ENCODE measurements at regions not wholly inside any gene's neighbourhood (a gene's known extent, or its start where the extent isn't known, plus 50 kb on each side); places are given as distances from the start of the nearest gene placed in this dataset.

DNA sequence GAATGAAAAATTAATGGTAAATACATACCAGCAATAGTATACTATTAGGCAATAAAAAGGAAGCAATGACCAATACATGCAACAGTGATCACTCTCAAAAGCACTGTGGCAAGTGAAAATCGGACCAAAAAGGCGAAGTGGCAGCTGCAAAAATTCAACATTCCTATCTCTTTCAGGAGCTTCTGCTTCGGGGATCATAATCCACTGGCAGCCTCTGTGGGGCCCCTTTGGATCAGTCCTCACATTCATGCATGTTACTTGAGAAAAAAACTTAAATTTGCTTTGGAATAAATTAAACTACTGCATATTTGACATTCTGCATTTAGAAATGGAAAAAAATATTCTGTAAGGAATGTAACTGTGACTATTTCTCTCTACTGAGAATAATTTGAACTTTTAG is 425.6 kb downstream of the NR2F2 start:
- DNase-seq, result no peak

DNA sequence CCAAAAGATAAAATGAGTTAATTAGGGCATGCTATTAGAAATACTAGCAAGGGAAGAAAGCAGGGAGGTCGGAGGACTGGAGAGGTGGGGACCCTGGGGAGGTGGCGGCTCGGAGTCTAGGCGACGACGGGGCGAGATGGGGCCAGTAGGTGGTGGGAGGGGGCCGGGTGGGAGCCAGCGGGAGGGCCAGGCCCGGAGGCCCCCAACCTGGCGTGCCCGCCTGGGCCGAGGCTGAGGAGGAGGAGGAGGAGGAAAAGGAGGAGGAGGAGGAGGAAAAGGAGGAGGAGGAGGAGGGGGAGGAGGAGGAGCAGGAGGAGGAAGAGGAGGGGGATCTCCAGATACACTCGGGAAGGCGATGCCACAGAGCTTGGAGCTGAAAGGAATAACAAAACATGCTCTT is 426.2 kb downstream of the NR2F2 start:
- DNase-seq, result no peak

DNA sequence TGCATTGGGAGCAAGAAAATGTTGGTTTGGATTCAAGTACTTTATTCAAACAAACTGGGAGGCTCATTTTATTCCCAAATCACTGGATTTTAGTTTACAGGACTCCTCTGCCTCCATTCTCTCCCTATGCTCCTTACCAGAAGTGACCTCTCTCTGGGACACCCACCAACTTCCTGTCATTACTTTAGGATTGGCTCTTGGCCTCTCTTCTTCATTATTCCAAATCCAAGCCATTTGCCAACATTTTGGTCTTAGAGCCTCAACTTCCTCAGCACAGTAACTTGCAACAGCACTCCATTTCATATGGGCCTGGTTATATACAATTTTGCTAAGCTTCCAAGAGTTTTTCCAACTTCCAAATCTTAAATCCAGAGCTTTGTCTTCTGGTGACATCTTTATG is 432.1 kb downstream of the NR2F2 start:
- DNase-seq, result no peak

DNA sequence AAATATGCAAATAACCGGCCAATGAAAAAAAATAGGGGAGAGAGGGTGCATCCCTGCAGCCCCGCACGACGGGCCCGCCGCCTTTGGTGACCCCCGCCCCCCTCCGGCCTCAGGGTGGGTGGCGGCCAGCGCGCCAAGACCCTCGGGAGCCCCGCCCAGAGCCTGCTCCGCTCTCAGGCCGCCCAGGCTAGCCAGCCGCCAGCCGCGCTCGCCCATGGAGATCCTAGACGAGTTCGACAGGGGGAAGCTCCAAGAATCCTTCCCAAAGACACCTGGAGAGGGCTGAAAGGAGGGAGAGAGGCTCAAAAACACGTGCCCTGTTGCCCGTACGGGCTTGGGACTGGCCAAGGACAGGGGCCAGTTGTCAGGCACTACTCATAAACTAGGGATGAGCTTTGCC is 434.0 kb downstream of the NR2F2 start:
- no peak for DNase-seq

DNA sequence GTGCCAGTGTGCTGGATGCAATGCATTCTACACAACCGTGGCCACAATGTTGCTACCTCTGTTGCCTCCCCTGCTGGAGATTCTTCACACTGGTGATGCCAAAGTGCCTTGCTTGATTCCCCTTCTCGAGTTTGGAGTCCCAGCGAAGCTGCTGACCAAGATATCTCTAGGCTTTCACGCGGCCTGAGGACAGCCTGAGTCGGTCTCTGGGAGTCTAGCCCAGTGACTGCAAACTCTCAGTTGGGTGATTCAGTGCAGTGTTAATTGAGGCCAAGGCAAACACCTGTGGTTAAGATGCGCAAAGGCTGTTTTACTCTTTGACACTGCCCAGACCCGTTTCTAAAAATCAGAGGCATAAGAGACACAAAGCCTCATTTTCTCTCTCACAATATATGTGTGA is 434.4 kb downstream of the NR2F2 start:
- no peak for DNase-seq

DNA sequence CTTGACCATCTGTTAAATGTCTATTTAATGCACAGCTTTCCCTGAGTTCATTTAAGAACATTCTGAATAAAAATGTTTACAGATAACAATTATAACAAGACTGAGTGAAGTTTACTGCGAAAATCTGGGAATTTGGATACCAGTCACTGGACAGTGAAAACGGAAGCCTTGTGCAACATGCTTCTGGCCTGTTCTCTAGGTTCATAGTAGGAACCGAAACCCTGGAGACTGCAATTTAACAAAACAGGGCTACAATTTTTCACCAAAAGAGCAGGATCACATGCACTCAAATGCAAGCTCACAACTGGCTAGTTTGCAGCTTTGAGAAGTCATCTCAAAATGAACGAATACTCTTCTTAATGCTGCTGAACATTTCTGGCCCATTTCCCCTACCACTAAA is 435.9 kb downstream of the NR2F2 start:
- DNase-seq, result no peak

DNA sequence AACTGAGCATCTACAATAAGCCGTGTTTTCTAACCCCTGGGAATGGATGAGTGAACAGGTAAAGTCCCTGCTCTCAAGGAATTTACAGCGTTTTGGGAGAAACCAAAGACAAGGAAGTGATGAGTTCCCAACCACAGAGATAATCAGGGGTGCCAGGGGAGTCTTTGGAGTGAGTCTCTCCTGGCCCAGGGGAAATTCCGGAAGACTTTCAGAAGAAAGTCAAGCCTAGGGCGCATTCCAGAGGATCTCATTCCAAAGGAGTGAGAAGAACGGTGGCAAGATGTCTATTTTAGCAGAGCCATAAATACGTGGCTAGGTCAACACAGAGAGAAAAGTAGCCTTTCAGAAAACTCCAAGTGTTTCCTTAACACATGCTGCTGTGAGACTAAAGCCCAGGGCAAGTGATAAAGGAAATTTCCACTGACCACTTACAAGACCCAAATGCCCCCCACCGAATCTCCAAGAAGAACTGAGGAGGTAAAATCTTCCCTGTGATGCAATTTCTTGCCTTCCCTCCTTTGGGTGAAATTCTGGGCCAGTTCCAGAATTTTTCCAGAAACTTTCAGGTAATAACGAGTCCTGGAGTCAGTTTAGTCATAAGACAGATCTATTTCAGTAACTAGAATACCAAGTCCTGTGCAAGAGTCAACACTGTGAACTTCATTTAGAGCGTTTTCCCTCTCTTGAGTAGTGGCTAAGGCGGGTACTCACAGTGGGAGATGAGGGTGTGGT is 437.4 kb downstream of the NR2F2 start:
- no peak for DNase-seq

DNA sequence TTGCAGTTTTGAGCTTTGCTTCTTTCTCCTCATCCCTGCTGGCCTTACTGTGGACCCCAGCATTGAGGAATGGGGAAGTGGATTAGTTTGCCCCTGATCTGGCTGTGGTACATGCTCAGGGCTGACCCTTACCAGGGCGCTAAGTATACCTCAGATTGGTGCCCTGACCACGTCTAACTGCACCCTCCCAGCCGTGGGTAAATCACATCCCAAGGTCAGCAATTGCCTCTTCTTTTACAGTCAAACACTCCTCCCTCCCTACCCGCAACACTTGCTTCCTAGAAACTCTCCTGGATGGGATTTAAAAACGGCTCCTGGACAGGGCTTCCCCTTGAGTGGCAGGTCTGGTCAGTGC is 437.9 kb downstream of the NR2F2 start:
- DNase-seq, result no peak

DNA sequence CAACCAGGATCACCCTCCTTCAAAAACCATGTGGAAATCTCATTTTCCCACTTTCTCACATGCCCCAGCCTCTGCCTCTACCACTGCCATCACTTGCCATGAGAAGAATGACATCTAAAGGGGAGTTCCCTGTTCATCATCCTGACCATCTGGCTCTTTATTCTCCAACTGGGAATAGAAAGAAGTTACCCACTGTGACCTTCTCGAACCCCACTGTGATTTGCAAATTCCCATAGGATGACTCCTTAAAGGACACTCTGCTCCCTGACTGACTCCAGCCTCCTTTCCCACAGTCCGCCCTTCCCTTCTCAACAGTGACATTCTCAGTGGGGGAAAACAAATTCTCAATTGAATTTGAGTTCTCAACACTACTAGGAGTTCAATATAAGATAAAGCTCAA is 440.5 kb downstream of the NR2F2 start:
- no peak for DNase-seq

DNA sequence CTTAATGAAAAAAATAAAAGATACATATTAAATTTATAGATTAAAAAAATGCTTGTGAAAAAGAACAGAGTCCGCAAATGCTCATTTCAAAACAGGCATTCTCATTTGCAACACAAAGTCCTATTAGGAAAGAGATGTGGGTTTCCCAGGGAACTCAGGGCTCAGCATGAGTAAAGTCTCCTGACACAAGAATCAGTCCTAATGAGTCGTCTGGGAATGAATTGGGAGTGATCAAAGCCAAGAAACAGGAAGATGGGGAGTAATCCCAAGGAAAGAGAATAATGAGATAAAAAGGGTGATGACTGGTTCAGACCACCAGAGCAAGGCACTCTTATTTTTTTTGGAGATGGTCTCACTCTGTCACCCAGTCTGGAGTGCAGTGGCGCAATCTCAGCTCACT is 443.7 kb downstream of the NR2F2 start:
- no peak for DNase-seq

DNA sequence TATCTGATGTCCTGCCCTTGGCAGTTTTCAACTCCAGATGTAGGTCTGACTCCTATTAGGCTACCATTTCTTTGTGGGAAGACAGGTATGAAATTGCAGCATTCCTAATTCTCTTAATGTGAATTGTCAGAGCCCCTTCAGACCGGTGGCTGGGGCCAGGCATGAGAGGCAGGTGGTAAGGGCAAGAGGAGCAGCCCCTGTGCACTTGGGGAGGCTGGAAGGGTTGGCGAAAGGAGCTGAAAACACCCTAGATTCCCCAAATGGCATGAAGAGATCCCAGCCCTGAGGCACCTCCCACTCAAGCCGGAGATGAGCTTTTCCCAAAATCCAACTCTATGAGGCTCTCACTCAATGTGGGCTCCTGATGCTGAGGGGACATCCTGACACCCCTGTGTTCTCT is 453.2 kb downstream of the NR2F2 start:
- no peak for DNase-seq

DNA sequence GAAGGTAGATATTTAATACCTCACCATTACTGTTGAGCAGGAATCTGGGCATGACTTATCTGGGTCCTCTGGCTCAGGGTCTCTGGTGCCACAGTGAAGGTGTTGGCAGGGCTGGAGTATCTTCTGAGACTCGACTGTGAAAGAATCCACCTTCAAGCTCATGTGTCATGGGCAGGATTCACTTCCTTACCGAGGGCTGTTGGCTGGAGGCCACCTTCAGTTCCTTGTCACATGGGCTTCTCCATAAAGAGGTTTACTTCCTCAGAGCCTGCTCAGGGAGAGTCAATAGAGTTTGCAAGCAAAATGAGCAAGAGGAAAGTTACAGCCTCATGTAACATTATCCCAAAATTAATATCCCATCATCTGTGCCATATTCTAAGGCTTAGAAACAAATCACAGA is 459.5 kb downstream of the NR2F2 start:
- no peak for DNase-seq

DNA sequence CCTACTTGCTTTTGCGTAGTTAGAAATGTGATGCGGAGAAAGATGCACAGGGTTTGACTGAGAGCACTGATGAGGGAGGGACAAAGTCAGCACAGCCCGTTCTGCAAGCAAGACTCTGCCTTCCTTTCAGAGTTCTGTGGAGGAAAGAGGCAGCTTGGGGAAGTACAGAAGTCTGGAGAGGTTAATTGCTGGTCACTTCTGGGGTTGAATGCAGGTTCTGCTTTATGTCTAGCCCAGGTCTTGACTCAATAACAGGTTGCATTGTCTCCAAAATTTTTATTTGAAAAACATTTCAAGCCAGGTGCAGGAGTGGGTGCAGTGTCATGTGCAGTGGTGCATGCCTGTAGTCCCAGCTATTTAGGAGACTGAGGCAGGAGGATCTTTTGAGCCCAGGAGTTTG is 461.7 kb downstream of the NR2F2 start:
- DNase-seq, result no peak

DNA sequence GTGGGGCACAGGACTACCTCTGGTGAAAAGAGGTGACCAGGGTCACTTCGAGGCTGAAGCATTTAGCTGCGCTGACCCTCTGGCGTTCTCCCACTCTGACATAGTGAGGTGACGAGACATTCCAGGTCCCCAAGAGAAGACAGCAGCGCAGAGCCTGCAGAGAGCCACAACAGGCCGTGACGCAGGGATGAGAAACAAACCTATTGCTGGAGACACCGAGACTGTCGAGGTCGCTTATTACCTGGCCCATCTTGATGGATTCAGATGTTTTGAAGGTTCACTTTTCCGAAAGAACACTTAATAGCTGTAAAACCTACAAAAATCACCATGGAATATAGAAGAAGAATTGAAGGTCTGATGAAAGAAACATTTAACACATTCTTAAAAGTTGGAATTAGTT is 466.3 kb downstream of the NR2F2 start:
- no peak for DNase-seq

DNA sequence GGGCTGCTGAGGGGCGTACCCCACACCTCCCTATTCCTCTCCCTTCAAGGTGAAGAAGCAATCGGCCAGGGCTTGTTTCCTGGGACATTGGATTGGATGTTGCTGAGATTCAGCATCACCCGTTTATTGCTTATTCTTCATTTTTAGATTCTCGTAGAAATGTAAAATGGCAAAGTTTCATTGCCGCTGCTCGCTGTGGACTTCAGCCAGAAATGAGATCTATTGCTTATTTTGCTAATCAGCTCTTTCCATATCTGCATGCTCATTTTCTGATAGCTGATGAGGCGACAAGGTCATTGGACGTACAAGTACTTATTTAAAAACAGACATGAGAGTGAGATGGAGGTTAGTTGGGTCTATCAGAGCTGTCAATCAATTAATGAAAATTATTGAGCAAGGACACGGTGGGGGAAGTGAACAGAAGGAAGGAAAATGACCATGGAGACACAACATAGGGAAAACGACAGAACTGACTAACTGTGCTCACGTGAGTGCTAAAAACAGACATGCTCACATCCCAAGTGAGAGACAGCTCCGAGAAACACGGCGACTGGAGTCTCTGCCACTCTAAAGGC is 471.2 kb downstream of the NR2F2 start:
- no peak for DNase-seq

DNA sequence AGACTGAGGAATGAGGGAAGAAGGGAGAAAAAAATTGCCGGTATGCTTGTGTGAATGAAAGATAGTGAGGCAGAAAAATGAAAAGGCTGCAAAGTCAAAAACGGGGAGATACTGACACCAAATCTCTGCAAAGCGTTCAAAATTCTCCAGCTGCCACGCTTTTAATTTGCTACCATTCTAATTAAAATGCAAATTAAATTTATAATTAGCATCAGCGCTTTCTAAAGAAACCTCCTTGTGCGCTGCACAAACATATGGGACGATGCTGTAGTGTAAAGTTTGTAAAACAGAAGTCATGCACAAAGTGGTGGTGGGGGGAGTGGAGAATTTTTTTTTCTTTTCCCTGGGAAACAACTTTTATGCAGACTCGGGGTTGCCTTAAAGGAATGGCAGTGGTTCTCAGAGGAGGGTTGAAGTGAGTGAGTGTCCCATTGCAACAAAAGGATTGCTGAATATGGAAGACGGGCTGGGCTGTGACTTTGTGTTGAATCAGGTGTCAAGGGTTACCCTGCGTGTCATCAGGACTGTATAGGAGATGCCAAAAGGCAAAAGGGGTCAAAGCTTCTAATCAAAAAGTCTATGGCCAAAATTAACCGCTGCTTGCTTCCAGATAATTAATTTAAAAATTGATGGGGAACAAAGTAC is 472.2 kb downstream of the NR2F2 start:
- no peak for DNase-seq

DNA sequence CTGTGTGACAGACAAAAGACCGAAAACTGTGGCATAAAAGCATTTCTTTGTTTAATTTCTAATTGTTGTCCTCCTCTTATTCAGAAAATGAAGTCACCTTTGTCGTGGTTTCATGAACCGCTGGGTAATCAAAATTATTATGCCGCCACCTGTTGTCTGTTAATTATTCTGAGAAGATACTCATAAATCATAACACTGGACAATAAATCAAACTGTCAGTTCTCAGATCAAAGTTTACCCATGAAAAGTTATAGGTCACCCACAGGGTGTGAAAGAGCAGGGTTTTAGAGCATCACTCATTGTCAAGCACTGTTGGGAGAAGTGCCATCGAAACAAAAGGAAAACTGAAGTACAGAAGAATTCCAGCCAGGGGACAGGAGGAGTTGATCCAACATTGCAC is 474.3 kb downstream of the NR2F2 start:
- no peak for DNase-seq

DNA sequence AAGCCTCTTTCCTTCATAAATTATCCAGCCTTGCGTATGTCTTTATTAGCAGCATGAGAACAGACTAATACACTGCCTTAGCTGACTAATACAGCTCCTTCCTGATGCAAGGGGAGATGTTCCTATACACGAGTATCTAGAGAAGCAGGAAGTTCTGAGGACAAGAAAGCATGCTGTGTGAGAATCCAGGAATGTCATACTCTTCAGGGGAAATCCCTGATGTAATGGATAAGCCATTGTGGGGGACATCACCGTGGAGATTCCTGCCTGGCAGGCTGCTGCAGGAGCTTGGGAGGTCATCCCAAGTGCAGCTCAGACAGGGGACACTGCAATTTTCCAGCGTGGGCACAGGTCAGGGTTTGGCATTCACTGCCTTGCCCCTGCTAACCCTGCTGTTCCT is 476.9 kb downstream of the NR2F2 start:
- no peak for DNase-seq

DNA sequence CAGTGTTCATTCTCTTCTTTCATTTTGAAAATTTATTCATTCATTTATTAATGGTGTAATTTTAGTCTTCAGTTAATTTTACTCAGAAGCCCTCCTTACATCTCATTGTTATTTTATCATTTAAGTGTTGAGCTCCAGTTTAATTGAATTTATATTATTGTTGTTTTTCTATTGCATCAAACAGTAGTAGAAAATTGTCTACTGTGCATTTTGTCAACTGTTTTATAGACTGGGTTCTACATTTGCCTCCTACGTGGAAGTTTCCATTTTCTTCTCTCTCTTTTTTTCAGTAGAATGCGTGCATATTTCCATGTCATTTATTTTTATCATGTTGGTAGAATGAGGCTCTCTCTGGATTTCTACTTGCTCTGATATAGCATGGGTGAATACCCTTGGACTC is 487.4 kb downstream of the NR2F2 start:
- DNase-seq, result no peak

DNA sequence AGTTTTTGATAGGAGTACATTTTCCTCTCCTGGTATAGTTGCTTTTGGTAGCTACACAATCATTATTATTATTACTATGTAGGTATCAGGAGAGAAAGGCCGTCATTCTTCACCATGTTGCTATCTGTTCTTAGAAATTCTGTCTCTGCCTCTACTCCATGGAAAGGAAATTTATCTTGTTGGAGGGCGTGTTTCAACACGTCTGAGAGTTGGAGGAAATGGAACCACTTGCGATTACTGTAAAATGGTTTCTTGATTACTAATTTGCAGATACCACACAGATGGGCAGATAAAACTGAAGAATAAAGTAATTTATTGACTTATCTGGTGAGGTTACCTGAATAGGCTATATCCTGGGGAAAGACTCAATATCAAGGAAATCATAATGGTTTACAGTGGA is 488.4 kb downstream of the NR2F2 start:
- no peak for DNase-seq

DNA sequence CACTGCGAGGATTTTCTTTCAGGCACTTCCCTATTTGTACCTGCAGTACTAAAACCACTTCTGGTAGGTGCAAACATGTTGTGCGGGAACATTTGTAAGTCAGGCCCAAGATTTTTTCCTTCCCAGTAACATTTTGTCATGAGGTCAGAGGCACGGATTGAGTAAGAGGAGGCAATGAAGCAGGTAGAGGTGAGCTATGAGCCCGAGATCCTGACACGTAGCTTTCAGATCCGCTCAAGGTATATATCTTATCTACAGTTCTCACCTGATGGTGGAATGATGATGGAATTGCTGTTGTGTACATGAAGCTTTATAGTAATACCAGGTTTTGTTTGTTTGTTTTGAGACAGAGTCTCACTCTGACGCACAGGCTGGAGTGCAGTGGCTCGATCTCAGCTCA is 497.5 kb downstream of the NR2F2 start:
- DNase-seq, result no peak

DNA sequence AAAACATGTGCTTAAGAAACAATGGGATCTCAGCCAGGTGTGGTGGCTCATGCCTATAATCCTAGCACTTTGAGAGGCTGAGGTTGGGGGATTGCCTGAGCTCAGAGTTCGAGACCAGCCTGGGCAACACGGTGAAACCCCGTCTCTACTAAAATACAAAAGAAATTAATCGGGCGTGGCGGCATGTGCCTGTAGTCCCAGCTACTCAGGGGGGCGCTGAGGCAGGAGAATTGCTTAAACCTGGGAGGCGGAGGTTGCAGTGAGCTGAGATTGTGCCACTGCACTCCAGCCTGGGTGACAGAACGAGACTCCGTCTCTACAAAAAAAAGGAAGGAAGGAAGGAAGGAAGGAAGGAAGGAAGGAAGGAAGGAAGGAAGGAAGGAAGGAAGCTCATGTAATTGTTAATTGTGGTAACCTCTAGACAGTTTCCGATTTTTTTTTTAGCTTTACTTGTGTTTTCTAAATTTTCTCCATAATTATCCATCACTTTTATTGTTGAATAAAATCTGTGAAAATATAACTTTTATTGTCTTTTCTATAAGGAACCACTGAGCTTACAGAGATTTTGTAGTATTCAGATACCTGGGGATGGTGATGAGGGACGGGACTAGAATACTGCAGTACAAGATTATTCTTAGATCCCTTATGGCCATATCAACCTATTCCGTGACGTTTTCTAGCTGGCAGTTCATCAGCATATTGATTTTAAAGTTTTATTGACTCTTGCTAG is 506.9 kb downstream of the NR2F2 start:
- DNase-seq, result no peak

DNA sequence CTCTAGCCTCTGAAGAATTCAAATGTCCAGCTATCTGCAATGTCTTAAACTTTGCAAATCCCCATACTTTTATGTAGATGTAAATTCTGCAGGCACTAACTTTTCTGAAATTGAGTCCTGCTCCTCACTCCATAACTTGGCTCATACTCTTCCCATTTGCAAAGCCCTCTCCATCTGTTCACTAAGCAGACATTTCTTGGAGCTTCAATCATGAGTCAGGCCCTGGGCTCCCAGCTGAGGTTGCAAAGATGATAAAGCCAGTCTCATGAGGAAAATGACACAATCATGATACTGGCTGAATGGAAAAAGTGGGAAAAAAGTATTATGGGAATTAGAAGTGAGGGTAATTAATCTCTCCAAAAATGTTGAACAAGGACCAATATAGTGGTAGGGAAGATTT is 507.6 kb downstream of the NR2F2 start:
- DNase-seq, result no peak

DNA sequence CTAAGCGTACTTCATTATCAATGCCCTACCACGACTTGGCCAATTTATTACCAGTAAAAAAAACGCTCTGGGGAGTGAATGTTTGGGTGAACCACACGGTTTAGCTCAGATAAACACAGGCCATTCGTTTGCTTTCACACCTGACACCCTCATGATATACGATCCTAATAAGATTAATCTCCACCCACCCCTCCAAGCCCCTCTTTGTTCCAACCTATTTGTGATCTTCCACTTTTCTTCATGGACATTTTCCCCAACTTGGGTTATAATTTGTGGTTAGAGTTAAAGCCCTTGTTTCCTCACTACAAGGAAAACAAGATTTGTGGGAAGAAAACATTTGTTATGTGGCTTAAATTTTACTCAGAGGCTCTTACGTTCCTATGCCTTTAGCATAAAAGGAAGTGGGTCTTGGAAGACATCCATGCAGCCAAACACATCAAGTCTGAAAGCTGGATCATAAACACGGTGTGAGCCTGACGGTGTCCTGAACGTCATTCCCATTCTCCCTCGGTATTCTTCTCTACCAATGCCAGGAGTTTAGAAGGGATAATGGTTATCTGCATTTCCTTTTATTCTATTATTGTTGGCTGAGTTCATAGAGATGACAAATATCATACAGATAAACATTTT is 518.9 kb downstream of the NR2F2 start:
- DNase-seq, result no peak

All from stimulated activated CD8-positive, alpha-beta memory T cell treated with anti-CD3 and anti-CD28 coated beads, Interleukin-4, amount 100 ng/mL, for 48 hours (primary cell).